GM19025 (cell line): ENCODE measurements at regions not wholly inside any gene's neighbourhood (a gene's known extent, or its start where the extent isn't known, plus 50 kb on each side); places are given as distances from the start of the nearest gene placed in this dataset.

Source experiments
- ATAC-seq: cut with Tn5 transposase; IDR thresholded peaks from one replicate; pipeline ENCODE4 v1.9.1; 2021; ENCODE audit warnings: mild to moderate bottlenecking, low read depth, moderate library complexity; ENCODE audit not compliant: unreplicated experiment

DNA sequence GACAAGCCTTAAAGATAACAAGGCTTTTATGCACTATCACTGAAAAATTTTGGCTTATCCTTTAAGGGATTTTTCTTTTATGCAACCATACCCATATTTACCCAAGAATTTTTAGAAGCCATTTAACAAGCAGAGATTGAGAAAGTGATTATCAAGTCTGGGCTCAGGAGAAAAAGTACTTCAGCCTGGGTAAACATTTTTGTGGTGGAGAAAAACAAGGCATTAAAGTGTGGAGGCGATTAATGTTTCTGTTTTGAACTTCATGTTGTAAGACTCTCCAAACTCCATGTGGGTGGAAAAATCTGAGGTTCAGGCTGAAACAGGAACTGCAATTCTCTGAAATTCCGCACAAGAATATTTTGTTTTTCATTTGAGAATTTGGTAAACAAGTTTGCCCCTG lies 260.4 kb upstream of the KCNMB2 start:
- ATAC-seq: no peak

DNA sequence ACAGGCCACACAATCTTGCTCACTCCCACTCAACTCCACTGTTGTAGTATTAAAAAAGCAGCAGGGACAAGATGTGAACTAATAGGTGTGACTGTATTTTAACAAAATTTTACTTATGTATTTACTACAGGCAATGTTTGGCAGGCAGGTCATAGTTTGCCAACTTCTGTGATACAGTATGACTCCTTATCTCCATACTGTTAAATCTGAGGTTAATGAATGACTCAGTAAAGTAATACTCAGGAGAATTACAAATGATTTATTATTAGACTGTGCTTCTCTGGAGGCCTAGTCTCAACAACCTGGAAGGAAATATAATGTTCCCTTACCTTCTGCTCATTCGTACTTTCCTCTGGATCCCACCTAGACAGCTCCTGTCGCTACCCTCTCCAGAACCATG lies 258.6 kb upstream of the KCNMB2 start:
- no peak for ATAC-seq

DNA sequence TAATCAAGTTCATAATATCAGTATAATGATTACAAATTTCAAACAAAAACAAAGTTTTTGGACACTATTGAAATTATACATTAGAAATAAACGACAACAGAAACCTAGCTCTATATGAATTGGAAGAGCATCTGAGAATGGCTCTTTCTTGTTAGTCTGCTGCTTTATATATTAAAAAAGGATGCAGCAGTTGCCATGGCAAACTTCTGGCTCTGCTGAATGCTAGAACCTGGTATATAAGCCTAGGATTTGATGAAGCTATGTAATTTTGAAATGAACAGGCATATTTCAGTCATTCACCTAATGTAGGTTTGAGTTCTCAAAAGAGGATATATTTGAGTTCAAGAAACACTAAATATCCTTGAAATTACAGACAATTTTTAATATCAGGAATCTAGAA lies 252.7 kb upstream of the KCNMB2 start:
- no peak for ATAC-seq

DNA sequence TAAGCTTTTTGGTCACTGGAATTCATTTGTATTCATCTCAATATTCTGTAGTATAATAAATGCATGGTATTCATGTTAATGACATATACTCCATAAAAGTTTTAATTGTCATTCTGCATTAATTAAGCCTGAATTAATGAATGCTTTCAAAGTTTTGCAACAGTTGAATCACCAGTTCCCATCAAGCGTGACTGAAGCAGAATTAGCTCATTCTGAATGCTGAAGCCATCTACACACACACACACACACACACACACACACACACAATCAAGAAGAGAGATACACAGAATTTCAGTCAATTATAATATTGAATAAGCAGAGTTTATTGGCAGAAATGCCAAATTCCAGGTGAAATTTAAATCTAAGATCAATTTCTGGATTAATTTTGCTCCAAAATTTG lies 252.1 kb upstream of the KCNMB2 start:
- ATAC-seq: no peak

DNA sequence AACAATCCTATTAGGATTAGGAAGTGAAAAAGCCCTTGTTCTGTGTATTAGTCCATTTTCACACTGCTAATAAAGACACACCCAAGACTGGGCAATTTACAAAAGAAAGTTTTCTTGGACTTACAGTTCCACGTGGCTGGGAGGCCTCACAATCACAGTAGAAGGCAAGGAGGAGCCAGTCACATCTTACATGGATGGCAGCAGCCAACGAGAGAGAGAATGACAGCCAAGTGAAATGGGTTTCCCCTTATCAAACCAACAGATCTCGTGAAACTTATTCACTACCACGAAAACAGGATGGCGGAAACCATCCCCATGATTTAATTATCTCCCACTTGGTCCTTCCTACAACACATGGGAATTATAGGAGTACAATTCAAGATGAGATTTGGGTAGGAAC lies 248.2 kb upstream of the KCNMB2 start:
- ATAC-seq: no peak

DNA sequence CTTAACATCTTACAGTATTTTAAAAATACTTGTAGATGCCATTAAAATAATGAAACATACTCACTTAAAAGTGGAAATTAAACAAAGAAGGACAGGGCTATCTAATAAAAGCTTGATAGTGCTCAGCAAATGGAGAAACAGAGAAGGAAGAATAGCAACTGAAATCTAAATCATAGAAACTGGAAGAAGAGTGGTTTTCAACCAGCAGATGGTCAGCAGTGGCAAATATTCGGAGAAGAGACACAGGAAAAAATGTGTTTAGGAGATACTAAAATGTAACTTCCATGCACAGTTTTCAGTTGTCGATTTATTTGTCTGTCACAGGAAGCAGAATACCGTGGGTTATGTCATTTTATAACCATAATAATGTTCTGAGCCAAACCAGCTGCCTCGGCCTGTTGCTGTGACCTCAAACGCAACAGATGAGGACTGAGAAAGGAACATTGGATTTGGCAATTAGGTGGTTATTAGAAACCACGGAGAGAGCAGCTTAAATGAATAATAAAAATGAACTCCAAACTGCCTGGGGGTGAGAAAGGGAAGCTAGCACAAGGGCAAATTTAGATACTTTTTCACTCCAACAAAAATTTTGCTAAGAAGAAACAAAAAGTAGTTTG lies 246.6 kb upstream of the KCNMB2 start:
- ATAC-seq: no peak

DNA sequence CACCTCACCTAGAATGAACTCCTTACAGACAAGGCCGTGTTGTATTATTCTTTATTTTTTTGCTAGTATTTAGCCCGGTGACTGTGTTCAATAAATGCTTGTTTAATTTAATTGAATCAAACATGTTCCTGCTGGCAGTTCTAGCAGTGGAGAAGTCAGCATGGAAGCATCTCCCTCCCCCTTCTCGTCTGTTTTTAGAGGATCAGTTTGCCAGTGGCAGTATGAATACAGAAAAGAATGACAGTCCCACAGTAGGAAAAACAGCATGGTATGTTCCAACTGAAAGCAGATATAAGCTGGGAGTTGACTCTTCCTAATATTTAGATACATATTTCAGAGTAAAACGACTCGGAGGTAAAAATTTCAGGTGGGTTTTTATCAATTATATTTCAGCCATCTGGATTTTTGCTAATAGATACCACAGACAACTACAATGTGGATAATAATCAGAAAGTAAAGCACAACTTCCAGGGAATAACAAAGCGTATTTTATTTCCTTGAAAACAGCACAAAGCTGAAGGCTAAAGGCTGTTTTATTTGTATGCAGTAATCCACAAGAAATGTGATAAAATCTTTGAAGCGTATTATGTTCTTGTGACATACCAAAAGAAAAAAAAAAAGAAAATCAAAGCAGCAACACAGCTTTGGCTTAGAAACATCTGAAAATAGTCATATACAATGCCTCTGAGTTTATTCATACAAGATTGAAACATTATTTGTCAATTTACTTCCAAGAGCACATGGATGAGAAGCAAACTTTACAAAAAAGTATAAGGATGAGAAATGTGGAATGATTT lies 244.5 kb upstream of the KCNMB2 start:
- ATAC-seq: no peak

DNA sequence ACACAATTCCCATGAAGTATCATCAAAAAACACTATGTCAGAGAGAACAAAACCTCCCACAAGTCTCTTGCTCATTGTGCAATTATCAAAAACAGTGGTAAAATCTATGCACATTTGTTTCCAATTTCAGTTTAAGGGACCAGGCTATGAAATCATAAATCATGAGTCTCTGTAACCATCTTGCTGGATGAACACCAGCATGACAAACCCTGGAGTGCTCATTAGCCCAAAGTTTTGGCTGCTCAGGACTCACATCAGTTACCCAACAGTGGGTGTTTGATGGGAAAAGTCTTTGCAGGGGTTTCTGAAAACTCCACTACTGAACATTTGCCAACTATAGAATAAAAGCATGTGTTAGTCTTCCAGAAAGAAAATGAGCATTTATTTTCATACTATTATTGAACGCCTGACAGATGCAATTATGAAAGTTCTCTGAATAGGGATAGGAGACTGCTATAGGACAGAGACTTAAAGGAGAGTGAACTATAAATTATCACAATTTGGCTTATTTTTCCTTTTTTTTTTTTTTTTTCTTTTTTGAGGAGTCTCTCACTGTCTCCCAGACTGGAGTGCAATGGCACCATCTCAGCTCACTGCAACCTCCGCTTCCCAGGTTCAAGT lies 240.8 kb upstream of the KCNMB2 start:
- ATAC-seq: no peak

DNA sequence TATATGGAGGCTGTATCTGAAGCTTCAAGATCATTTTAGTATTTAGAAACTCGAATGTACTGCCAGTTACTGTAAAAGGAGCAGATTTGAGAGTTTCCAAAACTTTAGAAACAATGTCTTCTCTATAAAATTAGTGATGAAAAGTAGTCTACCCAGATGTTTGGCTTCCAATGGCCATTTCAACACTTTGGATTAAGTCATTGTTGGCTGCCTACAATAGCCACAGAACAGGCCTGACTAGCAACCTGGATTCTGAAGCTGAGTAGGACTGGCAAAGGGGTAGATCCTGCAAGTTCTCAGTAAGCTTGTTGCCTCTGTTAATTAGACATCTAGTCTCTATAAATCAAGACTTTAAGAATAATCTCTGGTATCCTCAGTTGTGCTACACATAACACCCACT lies 239.0 kb upstream of the KCNMB2 start:
- ATAC-seq: no peak

DNA sequence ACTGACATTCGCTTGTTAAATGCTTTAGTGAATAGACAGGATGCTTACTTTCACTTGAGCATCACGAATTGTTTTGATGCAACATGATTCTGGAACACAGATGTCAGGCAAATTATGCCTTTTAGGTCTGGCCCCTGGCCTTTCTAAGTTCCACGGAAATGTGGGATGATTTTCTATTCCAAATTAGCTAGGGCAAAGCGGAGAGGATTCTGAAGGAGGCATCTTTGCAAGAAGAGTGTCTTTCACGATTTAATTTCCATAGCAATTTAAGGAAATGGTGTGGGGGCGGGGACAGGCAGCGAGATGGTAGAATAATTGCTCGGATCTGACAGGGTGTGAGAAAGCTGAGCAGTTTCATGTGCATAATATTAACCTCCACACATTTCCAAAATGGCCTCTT lies 238.5 kb upstream of the KCNMB2 start:
- no peak for ATAC-seq

DNA sequence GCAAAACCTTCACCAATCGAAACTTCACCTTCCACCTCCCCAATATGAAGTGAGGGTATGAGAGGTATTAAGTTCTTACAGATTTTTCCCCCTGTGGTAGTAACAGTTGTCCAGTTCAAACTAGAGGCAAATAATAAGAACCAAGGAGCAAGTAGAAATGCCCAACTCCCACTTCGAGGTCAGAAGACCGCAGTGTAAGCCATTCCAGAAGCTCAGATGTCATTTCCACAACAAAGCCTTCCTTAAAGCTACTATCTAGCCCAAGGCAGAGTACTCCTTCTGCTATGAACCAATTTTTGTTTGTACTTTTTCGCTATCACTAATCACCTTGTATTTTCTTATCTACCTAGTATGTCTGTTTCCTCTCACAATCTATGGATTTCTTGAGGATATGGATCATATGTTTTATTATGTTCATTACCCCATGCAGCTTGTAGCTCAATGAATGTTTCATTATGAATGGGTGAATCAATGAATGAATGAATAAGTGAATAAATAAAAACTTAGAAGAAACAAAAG lies 235.7 kb upstream of the KCNMB2 start:
- ATAC-seq: no peak

DNA sequence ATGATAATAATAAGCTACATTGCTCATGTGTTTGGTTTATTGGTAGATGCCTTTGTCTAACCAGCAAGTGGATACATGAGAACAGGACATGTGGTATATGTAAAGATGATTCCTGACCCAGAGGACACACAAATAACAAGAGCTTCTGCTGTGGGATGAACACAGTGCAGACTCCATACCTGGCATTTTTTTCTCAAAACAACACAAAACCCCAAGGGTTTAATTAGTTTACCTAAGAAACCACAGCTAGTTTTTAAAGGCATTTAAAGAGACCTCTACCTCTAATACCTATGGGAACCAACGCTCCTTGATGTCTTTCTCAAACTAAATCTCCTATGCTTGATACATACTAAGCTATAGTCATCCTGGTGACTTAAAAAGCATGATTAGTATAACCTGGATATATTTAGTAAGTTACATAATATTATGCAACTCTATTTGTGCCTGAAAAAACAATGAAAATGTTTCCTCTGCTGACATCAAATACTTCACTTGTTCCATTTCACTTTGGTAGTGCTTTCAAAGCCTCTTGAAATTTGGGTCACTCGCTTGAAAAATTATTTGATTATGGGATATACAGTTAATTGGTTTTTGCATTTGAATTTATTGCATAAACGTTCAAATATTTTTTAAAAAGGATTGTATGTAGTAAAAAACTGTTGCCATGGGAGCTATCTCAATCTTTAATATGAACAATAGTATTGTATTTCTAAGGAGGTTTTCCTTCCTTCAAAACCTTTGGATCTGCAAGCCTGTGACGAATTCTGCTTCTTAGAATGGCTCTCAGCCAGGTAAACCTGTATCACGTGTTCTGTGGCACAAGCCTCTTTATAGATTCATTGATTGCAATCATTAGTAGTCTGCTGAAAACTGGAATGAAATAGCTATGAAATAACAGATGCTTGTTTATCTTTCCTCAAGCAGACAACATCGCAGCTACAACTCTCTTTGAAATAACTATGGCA lies 233.0 kb upstream of the KCNMB2 start:
- no peak for ATAC-seq

DNA sequence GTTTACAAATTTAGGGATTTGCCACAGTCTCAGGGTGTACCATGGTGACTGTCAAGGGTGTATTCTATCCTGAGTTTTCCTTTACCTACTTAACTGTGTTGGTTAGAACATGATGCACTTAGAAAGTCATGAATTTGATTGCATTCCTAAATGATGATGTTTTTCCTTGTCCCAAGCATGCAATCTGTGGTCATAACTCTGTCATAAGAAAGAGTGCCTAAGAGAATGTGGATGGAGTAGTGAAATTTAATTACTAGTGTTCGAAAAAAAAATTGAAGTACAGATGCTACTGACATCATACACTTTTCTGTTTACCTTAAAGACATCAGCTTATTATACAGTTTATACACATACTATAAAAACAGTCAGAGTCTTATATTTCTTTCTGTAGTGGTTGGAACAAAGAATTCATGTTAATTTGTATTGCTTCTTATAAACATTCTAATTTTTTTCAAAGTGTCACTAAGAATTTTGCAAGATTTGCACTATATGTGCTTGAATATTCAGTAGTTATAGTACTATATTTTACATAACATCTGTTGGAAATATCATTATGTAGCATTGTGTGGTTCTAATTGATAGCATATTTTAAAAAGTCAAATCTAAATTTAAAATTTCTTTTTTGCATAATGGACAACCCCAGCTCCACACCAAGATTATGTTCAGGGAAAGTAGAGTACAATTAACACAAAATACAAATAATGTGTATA lies 231.3 kb upstream of the KCNMB2 start:
- no peak for ATAC-seq

DNA sequence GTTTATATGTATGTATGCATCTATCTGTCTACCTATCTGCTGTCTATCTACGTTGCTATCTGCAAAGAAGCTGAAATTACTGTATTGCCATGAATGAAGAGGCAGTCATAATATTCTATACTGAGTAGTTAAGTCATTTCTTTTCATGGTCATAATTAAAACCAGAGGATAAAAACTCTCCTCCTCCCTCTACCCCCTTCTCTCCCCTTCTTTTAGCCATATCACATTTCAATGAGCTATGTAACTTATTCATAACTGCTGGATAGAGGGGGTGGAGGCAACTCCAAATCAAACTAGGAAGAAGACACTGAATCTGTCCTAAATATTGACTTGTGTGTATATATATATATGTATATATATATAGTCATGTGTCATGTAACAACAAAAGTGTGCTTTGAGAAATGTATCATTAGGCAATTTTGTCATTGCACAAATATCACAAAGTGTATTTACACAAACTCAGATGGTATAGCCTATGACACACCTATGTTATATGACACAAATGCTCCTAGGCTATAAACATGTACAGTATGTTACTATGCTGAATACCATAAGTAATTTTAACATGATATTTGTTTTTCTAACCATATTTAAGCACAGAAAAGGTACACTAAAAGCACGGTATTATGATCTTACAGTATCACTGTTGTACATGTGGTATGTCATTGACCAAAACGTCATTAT lies 229.7 kb upstream of the KCNMB2 start:
- ATAC-seq: no peak

DNA sequence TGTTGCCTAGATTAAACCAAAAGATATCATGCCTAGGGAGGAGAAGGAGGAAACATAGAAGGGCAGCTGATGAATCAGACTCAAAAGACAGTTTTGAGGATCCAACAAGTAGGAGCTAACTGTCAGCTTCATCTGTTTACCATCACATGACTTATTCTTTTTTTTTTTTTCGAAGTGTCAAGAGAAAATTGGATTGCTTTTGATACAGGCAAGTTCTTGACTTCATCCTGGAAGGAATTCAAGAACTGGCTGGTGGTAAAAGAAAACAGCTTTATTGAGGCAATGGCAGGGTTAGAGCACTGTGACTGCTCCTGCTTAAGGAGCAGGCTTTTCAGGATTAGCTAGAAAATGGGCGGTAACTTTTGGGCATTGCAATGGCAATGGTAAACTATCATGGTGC lies 227.5 kb upstream of the KCNMB2 start:
- no peak for ATAC-seq

DNA sequence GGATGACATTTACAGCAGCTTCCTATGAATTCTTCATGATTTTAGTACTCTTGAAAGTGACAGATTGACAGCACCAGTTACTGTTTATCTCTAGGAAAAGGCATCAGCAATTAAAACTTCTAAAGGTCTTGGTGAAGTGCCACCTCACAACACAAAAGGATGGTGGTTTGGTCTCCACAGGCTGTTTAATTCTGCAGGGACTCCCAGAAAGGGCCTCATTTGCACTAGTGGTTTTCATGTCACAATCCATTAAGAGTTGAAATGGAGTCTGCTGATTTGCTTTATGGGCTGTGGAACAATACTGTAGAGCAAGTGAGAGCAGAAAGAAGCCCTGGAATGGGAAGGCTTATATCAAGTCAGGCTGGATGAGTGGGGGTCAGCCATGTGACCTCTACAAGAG lies 225.3 kb upstream of the KCNMB2 start:
- no peak for ATAC-seq

DNA sequence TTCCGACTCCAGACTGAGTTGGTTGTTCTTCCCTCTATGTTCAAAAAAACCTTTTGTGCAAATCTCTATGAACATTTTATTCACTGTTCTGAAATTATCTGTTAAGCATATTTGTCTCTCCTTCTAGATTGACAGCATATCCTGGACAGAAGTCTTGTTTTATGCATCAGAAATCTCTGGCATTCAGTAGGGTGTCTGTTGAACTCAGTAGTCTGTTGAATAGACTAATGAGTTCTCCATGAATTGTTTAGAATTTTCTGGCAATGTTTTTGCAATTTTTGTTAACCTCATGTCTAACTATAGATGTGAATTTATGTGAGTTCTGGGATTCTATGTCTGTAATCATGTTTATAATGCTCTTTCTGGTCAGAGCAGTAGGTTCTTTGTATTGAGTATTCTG lies 222.5 kb upstream of the KCNMB2 start:
- no peak for ATAC-seq

DNA sequence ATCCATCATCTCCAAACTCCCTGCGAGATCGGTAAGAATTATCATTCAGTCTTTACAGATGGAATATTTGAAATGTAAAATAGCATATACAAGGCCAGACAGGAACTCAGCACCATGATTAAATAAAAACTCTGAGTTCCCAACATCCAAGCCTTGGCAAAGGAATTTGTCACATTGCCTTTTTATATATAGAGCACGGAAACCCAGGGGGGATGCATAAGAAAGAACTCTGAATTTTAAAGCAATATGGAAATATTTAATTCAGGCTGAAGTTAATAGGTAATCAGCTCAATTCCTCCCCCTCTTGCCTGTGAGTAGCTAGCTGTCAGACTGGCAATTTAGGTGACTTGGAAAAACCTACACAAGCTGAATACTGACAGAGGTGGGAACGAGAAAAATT lies 217.9 kb upstream of the KCNMB2 start:
- no peak for ATAC-seq
